Sigmoid colon (tissue), 4 donors: ENCODE measurements at regions not wholly inside any gene's neighbourhood (a gene's known extent, or its start where the extent isn't known, plus 50 kb on each side); places are given as distances from the start of the nearest gene placed in this dataset.

Experiments
- EP300 ChIP-seq, 4 donors: sonication (generic); formaldehyde crosslinking; IDR thresholded peaks; one replicate each; pipeline ENCODE4 v1.6.1; 2017; ENCODE audit warnings: antibody characterized with exemption in 4 of 4
- POLR2A ChIP-seq, 2 donors: fragments of 450-650 bp; IDR thresholded peaks; one replicate each; pipeline ENCODE4 v1.6.1; 2016; ENCODE audit warnings: antibody characterized with exemption in 2 of 2, mild to moderate bottlenecking in 2 of 2, moderate library complexity in 2 of 2
- TF ChIP-seq, protein P1 (sequence below), 4 experiments: fragments of 450-650 bp in 3 of 4; fragments of 200-600 bp in 1 of 4; IDR thresholded peaks; one replicate each; pipeline ENCODE4 v1.5.1; 2016 to 2019; ENCODE audit warnings: antibody characterized with exemption in 4 of 4, mild to moderate bottlenecking in 3 of 4, moderate library complexity in 2 of 4

DNA sequence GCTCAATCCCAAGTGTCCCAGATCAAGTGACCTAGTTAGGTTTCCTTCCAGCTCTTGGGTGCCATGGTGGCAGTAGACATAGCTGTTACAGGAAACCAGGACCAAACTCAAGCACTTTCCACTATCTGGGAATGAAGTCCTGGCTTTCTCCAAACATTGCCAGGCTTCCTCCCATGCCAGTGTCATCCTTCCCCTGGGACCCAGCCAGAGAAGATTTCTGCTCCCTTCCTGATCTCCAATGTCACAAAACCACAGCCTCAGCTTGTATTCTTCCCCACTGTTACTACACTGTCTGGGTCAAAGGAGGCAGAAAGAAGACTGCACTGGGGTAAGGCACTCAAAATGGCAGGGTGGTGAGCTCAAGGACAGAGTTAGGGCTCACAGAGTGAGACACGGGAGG, 347.1 kb downstream of the TNS1 start:
- TF ChIP-seq POLR2A (IDR thresholded peaks at IDR 0.05) (no peak), EP300 (IDR thresholded peaks at IDR 0.05) (no peak)
- TF ChIP-seq, protein P1, sequence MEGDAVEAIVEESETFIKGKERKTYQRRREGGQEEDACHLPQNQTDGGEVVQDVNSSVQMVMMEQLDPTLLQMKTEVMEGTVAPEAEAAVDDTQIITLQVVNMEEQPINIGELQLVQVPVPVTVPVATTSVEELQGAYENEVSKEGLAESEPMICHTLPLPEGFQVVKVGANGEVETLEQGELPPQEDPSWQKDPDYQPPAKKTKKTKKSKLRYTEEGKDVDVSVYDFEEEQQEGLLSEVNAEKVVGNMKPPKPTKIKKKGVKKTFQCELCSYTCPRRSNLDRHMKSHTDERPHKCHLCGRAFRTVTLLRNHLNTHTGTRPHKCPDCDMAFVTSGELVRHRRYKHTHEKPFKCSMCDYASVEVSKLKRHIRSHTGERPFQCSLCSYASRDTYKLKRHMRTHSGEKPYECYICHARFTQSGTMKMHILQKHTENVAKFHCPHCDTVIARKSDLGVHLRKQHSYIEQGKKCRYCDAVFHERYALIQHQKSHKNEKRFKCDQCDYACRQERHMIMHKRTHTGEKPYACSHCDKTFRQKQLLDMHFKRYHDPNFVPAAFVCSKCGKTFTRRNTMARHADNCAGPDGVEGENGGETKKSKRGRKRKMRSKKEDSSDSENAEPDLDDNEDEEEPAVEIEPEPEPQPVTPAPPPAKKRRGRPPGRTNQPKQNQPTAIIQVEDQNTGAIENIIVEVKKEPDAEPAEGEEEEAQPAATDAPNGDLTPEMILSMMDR (IDR thresholded peaks at IDR 0.05): no peak
